HEK293 (cell line): ENCODE measurements at regions not wholly inside any gene's neighbourhood (a gene's known extent, or its start where the extent isn't known, plus 50 kb on each side); places are given as distances from the start of the nearest gene placed in this dataset.
A peak's percentile ranks its signal among the peaks of the same experiment; 100 is the strongest.
"Not testable (repeated sequence)": the region's sequence is repeated elsewhere in the genome, so short reads cannot be mapped to it uniquely, and the experiment has no call there.

Source experiments
- CTCF ChIA-PET: fragments of 350-600 bp; formaldehyde crosslinking; extraction: SDS; loops from one replicate; lab custom pipeline; 2021; ENCODE audit warnings: antibody characterized with exemption; lab: Yijun Ruan, JAX
- POLR2A ChIA-PET: fragments of 300-600 bp; formaldehyde crosslinking; extraction: SDS; loops from one replicate; lab custom pipeline; 2020; ENCODE audit warnings: antibody characterized with exemption, inconsistent platforms; lab: Yijun Ruan, JAX
- H3K27ac ChIP-seq: fragments of 200-500 bp; sonication (Bioruptor generic); 2 replicates; pipeline ENCODE4 v1.5.1; 2014; ENCODE audit warnings: low read depth, low read length, control low read depth, inconsistent platforms; ENCODE audit errors: extremely low read depth
- H3K36me3 ChIP-seq, 2 experiments: fragments of 200-500 bp in 1 of 2; sonication (Bioruptor generic) in 1 of 2; 1 replicate in 1 of 2; 2 replicates in 1 of 2; pipeline ENCODE4 v1.5.1; 2014 to 2017; ENCODE audit warnings: inconsistent platforms in 2 of 2, low read length in 2 of 2; ENCODE audit not compliant: control insufficient read depth in 2 of 2, insufficient read depth in 1 of 2
- H3K4me1 ChIP-seq: fragments of 200-500 bp; sonication (Bioruptor generic); 2 replicates; pipeline ENCODE4 v1.5.1; 2014; ENCODE audit warnings: mild to moderate bottlenecking, low read length, inconsistent platforms; ENCODE audit not compliant: control insufficient read depth, insufficient read depth
- H3K4me3 ChIP-seq: 2 replicates; pipeline ENCODE4 v1.5.1; 2011; ENCODE audit warnings: low read depth, mild to moderate bottlenecking, control low read depth, low read length, moderate library complexity
- H3K9me3 ChIP-seq: fragments of 200-500 bp; sonication (Bioruptor generic); 2 replicates; pipeline ENCODE4 v1.5.1; 2014; ENCODE audit warnings: low read depth, low read length, inconsistent platforms; ENCODE audit not compliant: control insufficient read depth, insufficient read depth
- EGR2 ChIP-seq: fragments of 450-650 bp; formaldehyde crosslinking; IDR thresholded peaks from 2 replicates; pipeline ENCODE4 v1.5.1; 2016; ENCODE audit warnings: low read depth, missing biosample characterization, missing genetic modification characterization
- MYNN ChIP-seq: fragments of 450-650 bp; formaldehyde crosslinking; IDR thresholded peaks from 2 replicates; pipeline ENCODE4 v1.5.1; 2016; ENCODE audit warnings: missing biosample characterization, missing genetic modification characterization, borderline replicate concordance
- ZBTB17 ChIP-seq: fragments of 450-650 bp; formaldehyde crosslinking; IDR thresholded peaks from 2 replicates; pipeline ENCODE4 v1.5.1; 2016; ENCODE audit warnings: missing biosample characterization, missing genetic modification characterization
- ZFHX2 ChIP-seq: fragments of 450-650 bp; formaldehyde crosslinking; conservative IDR thresholded peaks from 2 replicates; pipeline ENCODE4 v1.5.1; 2016; ENCODE audit warnings: missing biosample characterization, missing genetic modification characterization
- ZNF146 ChIP-seq: fragments of 450-650 bp; formaldehyde crosslinking; IDR thresholded peaks from 2 replicates; pipeline ENCODE4 v1.5.1; 2016; ENCODE audit warnings: missing biosample characterization, missing genetic modification characterization
- ZNF148 ChIP-seq: fragments of 450-650 bp; formaldehyde crosslinking; IDR thresholded peaks from 2 replicates; pipeline ENCODE4 v1.5.0; 2017; ENCODE audit warnings: missing biosample characterization, missing genetic modification characterization, borderline replicate concordance
- ZNF18 ChIP-seq: fragments of 450-650 bp; formaldehyde crosslinking; IDR thresholded peaks from 2 replicates; pipeline ENCODE4 v1.5.1; 2016; ENCODE audit warnings: missing biosample characterization, missing genetic modification characterization
- ZNF2 ChIP-seq: fragments of 450-650 bp; formaldehyde crosslinking; IDR thresholded peaks from 2 replicates; pipeline ENCODE4 v1.5.1; 2016; ENCODE audit warnings: missing biosample characterization, missing genetic modification characterization
- ZNF280D ChIP-seq: fragments of 450-650 bp; formaldehyde crosslinking; IDR thresholded peaks from 2 replicates; pipeline ENCODE4 v1.5.1; 2016; ENCODE audit warnings: missing biosample characterization, missing genetic modification characterization
- ZNF292 ChIP-seq: fragments of 450-650 bp; formaldehyde crosslinking; IDR thresholded peaks from 2 replicates; pipeline ENCODE4 v1.5.1; 2016; ENCODE audit warnings: low read depth, missing biosample characterization, missing genetic modification characterization, borderline replicate concordance
- ZNF324 ChIP-seq: fragments of 450-650 bp; formaldehyde crosslinking; IDR thresholded peaks from 2 replicates; pipeline ENCODE4 v1.5.1; 2016; ENCODE audit warnings: missing biosample characterization, missing genetic modification characterization
- ZNF423 ChIP-seq: fragments of 450-650 bp; formaldehyde crosslinking; IDR thresholded peaks from 2 replicates; pipeline ENCODE4 v1.5.1; 2016; ENCODE audit warnings: missing biosample characterization, missing genetic modification characterization
- ZNF558 ChIP-seq: fragments of 450-650 bp; formaldehyde crosslinking; IDR thresholded peaks from 2 replicates; pipeline ENCODE4 v1.5.1; 2016; ENCODE audit warnings: missing biosample characterization, missing genetic modification characterization
- ZNF560 ChIP-seq: fragments of 450-650 bp; formaldehyde crosslinking; IDR thresholded peaks from 2 replicates; pipeline ENCODE4 v1.5.1; 2017; ENCODE audit warnings: missing biosample characterization, missing genetic modification characterization, borderline replicate concordance
- ZNF645 ChIP-seq: fragments of 450-650 bp; formaldehyde crosslinking; IDR thresholded peaks from 2 replicates; pipeline ENCODE4; 2016; ENCODE audit warnings: missing biosample characterization, missing genetic modification characterization
- ZNF658 ChIP-seq: fragments of 450-650 bp; formaldehyde crosslinking; IDR thresholded peaks from 2 replicates; pipeline ENCODE4; 2016; ENCODE audit warnings: missing biosample characterization, missing genetic modification characterization

- POLR2A ChIA-PET, H3K36me3 ChIP-seq, H3K9me3 ChIP-seq, H3K4me3 ChIP-seq, H3K4me1 ChIP-seq, H3K27ac ChIP-seq: not testable (repeated sequence)
- TF ChIP-seq ZNF146 (tag by site-specific recombination) (peak; percentile 72), ZNF280D (tag by site-specific recombination) (peak; percentile 56; the same call in 1 of the 2 replicates)
- CTCF ChIA-PET = interaction anchor here (0.6 kb wide), 1 partner anchor 89 kb away, joined by 6 read pairs; no protein-coding TSS in a partner anchor
These were observed 79.9 kb upstream of the UXT start for GRCh38 chrX:47738870-47739269.

GRCh38 chrX:47723689-47724088 lies 64.7 kb upstream of the UXT start:
- POLR2A ChIA-PET = no interaction called here
- Histone ChIP-seq H3K4me1 (no peaks in the 10 kb centered on the region), H3K27ac (no peak overlapping the region), H3K9me3 (no peaks in the 10 kb centered on the region), H3K36me3 (no peaks in the 10 kb centered on the region), H3K4me3 (no peak overlapping the region)
- TF ChIP-seq ZNF18 (no peak), ZBTB17 (tag by site-specific recombination) (0 out of 2 replicates have a peak, but pooled peaks have one; percentile 15)
- CTCF ChIA-PET = no interaction called here

GRCh38 chrX:47723083-47723482 lies 64.1 kb upstream of the UXT start:
- ChIA-PET CTCF (no interaction called here), POLR2A (no interaction called here)
- no peaks in the 10 kb centered on the region for H3K36me3 ChIP-seq
- TF ChIP-seq ZNF560 (tag by site-specific recombination) (no peak), ZNF292 (tag by site-specific recombination) (no peak), ZFHX2 (tag by site-specific recombination) (peak; percentile 57), ZNF658 (tag by site-specific recombination) (no peak), EGR2 (tag by site-specific recombination) (peak; percentile 80)
- no peak overlapping the region for H3K27ac ChIP-seq
- H3K9me3 ChIP-seq = no peaks in the 10 kb centered on the region
- no peaks in the 10 kb centered on the region for H3K4me1 ChIP-seq
- H3K4me3 ChIP-seq = no peak overlapping the region

- Histone ChIP-seq H3K4me3 (no peak overlapping the region), H3K9me3 (no peaks in the 10 kb centered on the region), H3K27ac (no peak overlapping the region), H3K4me1 (no peaks in the 10 kb centered on the region), H3K36me3 (no peaks in the 10 kb centered on the region)
- TF ChIP-seq ZNF423 (tag by site-specific recombination) = no peak
- TF ChIP-seq MYNN (tag by site-specific recombination) = no peak
- TF ChIP-seq ZNF645 (tag by site-specific recombination) = no peak
- TF ChIP-seq ZNF2 = no peak
- TF ChIP-seq ZNF558 = no peak
- no peak for TF ChIP-seq ZNF324
- no peak for TF ChIP-seq ZNF148 (tag by site-specific recombination)
- CTCF ChIA-PET = no interaction called here
- POLR2A ChIA-PET = no interaction called here
These were observed 63.3 kb upstream of the UXT start for GRCh38 chrX:47722260-47722659.
